HepG2 (cell line): ENCODE measurements at regions not wholly inside any gene's neighbourhood (a gene's known extent, or its start where the extent isn't known, plus 50 kb on each side); places are given as distances from the start of the nearest gene placed in this dataset.

Experiments
- ATAC-seq: fragments of 200-7000 bp; cut with Tn5 transposase; 3 replicates; pipeline ENCODE4 v1.9.1; 2020; ENCODE audit warnings: mild to moderate bottlenecking, moderate library complexity
- BruUV-seq: library from RNA; stranded (reverse); fragments of 400-500 nt; replicated peaks from 2 replicates; lab custom pipeline; 2021; lab: Mats Ljungman, UMichigan
- CTCF ChIA-PET: fragments of 300-600 bp; formaldehyde crosslinking; extraction: SDS; loops from one replicate; lab custom pipeline; 2021; ENCODE audit warnings: low total read pairs, inconsistent platforms, low intra/inter-chr PET ratio; lab: Yijun Ruan, JAX
- POLR2A ChIA-PET: fragments of 350-600 bp; sonication (Branson Sonifier 250); formaldehyde crosslinking; loops from one replicate; lab custom pipeline; 2020; ENCODE audit warnings: antibody characterized with exemption, inconsistent platforms; lab: Yijun Ruan, JAX
- DNase-seq: peaks from one replicate; pipeline ENCODE4 v3.0.0-alpha.2; 2015; ENCODE audit warnings: low spot score
- FAIRE-seq: peaks from 3 replicates; lab custom pipeline; 2011; peaks lifted over from hg19 to GRCh38; lab: Jason Lieb, UNC
- H2AFZ ChIP-seq: one replicate; pipeline ENCODE4 v1.6.1; 2011; ENCODE audit warnings: low read length, inconsistent platforms
- H3K27ac ChIP-seq: fragments of 300-600 bp; 3 replicates; pipeline ENCODE4 v1.8.0; 2011; ENCODE audit warnings: mixed run types, mild to moderate bottlenecking, mixed read lengths, low read length, inconsistent platforms; ENCODE audit not compliant: insufficient read depth; ENCODE audit errors: extremely low read length
- H3K27me3 ChIP-seq, 2 experiments: fragments of 200-600 bp in 1 of 2; 2 replicates in 1 of 2; 3 replicates in 1 of 2; pipeline versions ENCODE4 v1.6.0 to v1.8.0; 2011; ENCODE audit warnings: low read length in 2 of 2, mild to moderate bottlenecking in 2 of 2, moderate library complexity in 2 of 2, inconsistent platforms in 1 of 2; ENCODE audit not compliant: insufficient read depth in 2 of 2, control insufficient read depth in 1 of 2
- H3K36me3 ChIP-seq, 2 experiments: fragments of 200-600 bp in 1 of 2; replicated peaks in 1 of 2; 2 replicates in 1 of 2; 3 replicates in 1 of 2; pipeline versions ENCODE4 v1.5.1 to v1.8.0; 2011; ENCODE audit warnings: low read length in 2 of 2, inconsistent platforms in 1 of 2; ENCODE audit not compliant: insufficient read depth in 2 of 2, control insufficient read depth in 1 of 2
- H3K4me1 ChIP-seq: 2 replicates; pipeline ENCODE4 v1.5.1; 2012; ENCODE audit warnings: low read length, inconsistent platforms; ENCODE audit not compliant: insufficient read depth
- H3K4me2 ChIP-seq: 2 replicates; pipeline ENCODE4 v1.6.0; 2011; ENCODE audit warnings: low read depth, low read length, inconsistent platforms
- H3K4me3 ChIP-seq, 3 experiments: fragments of 200-600 bp in 1 of 3; sonication (generic), shearing (Covaris generic) in 1 of 3; replicated peaks in 1 of 3; 2 replicates each; pipeline ENCODE4 v1.5.1; 2011 to 2016; ENCODE audit warnings: low read length in 3 of 3, inconsistent platforms in 2 of 3, low read depth in 2 of 3, mild to moderate bottlenecking in 2 of 3, control low read depth in 1 of 3, mixed read lengths in 1 of 3; ENCODE audit not compliant: insufficient read depth in 1 of 3
- H3K79me2 ChIP-seq: one replicate; pipeline ENCODE4 v1.6.1; 2011; ENCODE audit warnings: low read length, inconsistent platforms; ENCODE audit not compliant: insufficient read depth
- H3K9ac ChIP-seq: 2 replicates; pipeline ENCODE4 v1.6.0; 2011; ENCODE audit warnings: mild to moderate bottlenecking, low read depth, low read length, inconsistent platforms; ENCODE audit not compliant: insufficient read depth
- H3K9me3 ChIP-seq: 2 replicates; pipeline ENCODE4 v1.5.1; 2012; ENCODE audit warnings: mild to moderate bottlenecking, low read length
- H4K20me1 ChIP-seq: 2 replicates; pipeline ENCODE4 v1.6.0; 2011; ENCODE audit warnings: inconsistent platforms, mild to moderate bottlenecking, low read length, moderate library complexity; ENCODE audit not compliant: insufficient read depth
- ELF1 ChIP-seq: sonication (generic); formaldehyde crosslinking; IDR thresholded peaks from 2 replicates; pipeline ENCODE4 v1.4.0; 2020; ENCODE audit warnings: missing genetic modification reagents
- FIP1L1 ChIP-seq: fragments of 200-400 bp; formaldehyde crosslinking; IDR thresholded peaks from 2 replicates; pipeline ENCODE4 v1.6.1; 2018; ENCODE audit warnings: low read depth, mild to moderate bottlenecking, low read length, moderate library complexity, borderline replicate concordance; ENCODE audit not compliant: insufficient read depth
- MAF1 ChIP-seq: sonication (generic); formaldehyde crosslinking; IDR thresholded peaks from 2 replicates; pipeline ENCODE4 v1.5.0; 2020; ENCODE audit warnings: missing genetic modification reagents, borderline replicate concordance
- ONECUT2 ChIP-seq: sonication (generic); formaldehyde crosslinking; IDR thresholded peaks from 2 replicates; pipeline ENCODE4 v1.4.0; 2020; ENCODE audit warnings: missing genetic modification reagents
- RFXANK ChIP-seq: IDR thresholded peaks from 2 replicates; pipeline ENCODE4 v1.6.1; 2016
- U2AF1 ChIP-seq: fragments of 200-400 bp; formaldehyde crosslinking; optimal IDR thresholded peaks from 2 replicates; pipeline ENCODE3; 2017; ENCODE audit warnings: mild to moderate bottlenecking, low read depth, low read length
- XRCC5 ChIP-seq: fragments of 200-400 bp; formaldehyde crosslinking; optimal IDR thresholded peaks from 2 replicates; pipeline ENCODE3; 2017; ENCODE audit warnings: mild to moderate bottlenecking, low read length
- ZBTB21 ChIP-seq: sonication (generic); formaldehyde crosslinking; IDR thresholded peaks from 2 replicates; pipeline ENCODE4 v1.4.0; 2020; ENCODE audit warnings: missing genetic modification reagents
- ZNF235 ChIP-seq: sonication (generic); formaldehyde crosslinking; IDR thresholded peaks from 2 replicates; pipeline ENCODE4 v1.8.1; 2023; ENCODE audit warnings: mild to moderate bottlenecking, missing genetic modification reagents, borderline replicate concordance
- ZNF253 ChIP-seq: sonication (generic); formaldehyde crosslinking; IDR thresholded peaks from 2 replicates; pipeline ENCODE4 v1.8.0; 2022; ENCODE audit warnings: mild to moderate bottlenecking, missing genetic modification reagents, borderline replicate concordance
- ZNF432 ChIP-seq: sonication (generic); formaldehyde crosslinking; IDR thresholded peaks from 2 replicates; pipeline ENCODE4 v1.5.0; 2020; ENCODE audit warnings: missing genetic modification reagents, mild to moderate bottlenecking, borderline replicate concordance
- ZNF550 ChIP-seq: sonication (generic); formaldehyde crosslinking; IDR thresholded peaks from 2 replicates; pipeline ENCODE4 v1.4.0; 2020; ENCODE audit warnings: mild to moderate bottlenecking, missing genetic modification reagents, borderline replicate concordance
- ZNF816 ChIP-seq: sonication (generic); formaldehyde crosslinking; IDR thresholded peaks from 2 replicates; pipeline ENCODE4 v1.8.0; 2022; ENCODE audit warnings: missing genetic modification reagents, mild to moderate bottlenecking, borderline replicate concordance
- ZSCAN21 ChIP-seq: sonication (generic); formaldehyde crosslinking; IDR thresholded peaks from 2 replicates; pipeline ENCODE4 v1.8.0; 2022; ENCODE audit warnings: mild to moderate bottlenecking, missing genetic modification reagents, moderate library complexity, borderline replicate concordance
- WGBS: methylation state at CpG from one replicate; pipeline ENCODE4 v1.1.6; 2017; ENCODE audit warnings: low lambda C conversion rate; 5-methylcytosine and 5-hydroxymethylcytosine counted together
- in situ Hi-C: cut with HindIII; loops from 2 replicates; pipeline ENCODE4 v1.10.0; 2017; ENCODE audit warnings: low pct_unique_long_range_greater_than_20kb; ENCODE audit not compliant: extremely low pct_ligation_motif_present
- intact Hi-C: fragments of 100-400 bp; cut with micrococcal nuclease; formaldehyde crosslinking; loops from one replicate; pipeline ENCODE4 v1.10.0; 2022; ENCODE audit not compliant: unreplicated experiment
- TF ChIP-seq, protein P1 (sequence below): IDR thresholded peaks from 2 replicates; pipeline ENCODE4 v1.6.1; 2016; ENCODE audit warnings: low read depth, borderline replicate concordance
- TF ChIP-seq, protein P2 (sequence below): sonication (generic); formaldehyde crosslinking; IDR thresholded peaks from 2 replicates; pipeline ENCODE4 v1.9.0; 2021; ENCODE audit warnings: missing genetic modification reagents, mild to moderate bottlenecking, borderline replicate concordance
- TF ChIP-seq, protein P3 (sequence below): sonication (generic); formaldehyde crosslinking; IDR thresholded peaks from 2 replicates; pipeline ENCODE4 v1.4.0; 2020; ENCODE audit warnings: missing genetic modification reagents, mild to moderate bottlenecking, borderline replicate concordance

GRCh38 chr2:172220121-172220520 lies 117.4 kb upstream of the DLX2 start:
- no peaks in the 10 kb centered on the region for H3K79me2 ChIP-seq
- no peak overlapping the region for H3K9ac ChIP-seq
- no peak overlapping the region for H3K4me3 ChIP-seq
- ATAC-seq (no peak), FAIRE-seq (no peak), DNase-seq (no peak)
- TF ChIP-seq ZNF432 (no peak), ZNF235 (no peak), ONECUT2 (CRISPR knock-in tag) (no peak), ZNF253 (no peak), ZSCAN21 (CRISPR knock-in tag) (no peak), RFXANK (CRISPR knock-in tag) (no peak)
- TF ChIP-seq, protein P1, sequence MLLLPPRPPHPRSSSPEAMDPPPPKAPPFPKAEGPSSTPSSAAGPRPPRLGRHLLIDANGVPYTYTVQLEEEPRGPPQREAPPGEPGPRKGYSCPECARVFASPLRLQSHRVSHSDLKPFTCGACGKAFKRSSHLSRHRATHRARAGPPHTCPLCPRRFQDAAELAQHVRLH (CRISPR knock-in tag) = no peak
- TF ChIP-seq, protein P2, sequence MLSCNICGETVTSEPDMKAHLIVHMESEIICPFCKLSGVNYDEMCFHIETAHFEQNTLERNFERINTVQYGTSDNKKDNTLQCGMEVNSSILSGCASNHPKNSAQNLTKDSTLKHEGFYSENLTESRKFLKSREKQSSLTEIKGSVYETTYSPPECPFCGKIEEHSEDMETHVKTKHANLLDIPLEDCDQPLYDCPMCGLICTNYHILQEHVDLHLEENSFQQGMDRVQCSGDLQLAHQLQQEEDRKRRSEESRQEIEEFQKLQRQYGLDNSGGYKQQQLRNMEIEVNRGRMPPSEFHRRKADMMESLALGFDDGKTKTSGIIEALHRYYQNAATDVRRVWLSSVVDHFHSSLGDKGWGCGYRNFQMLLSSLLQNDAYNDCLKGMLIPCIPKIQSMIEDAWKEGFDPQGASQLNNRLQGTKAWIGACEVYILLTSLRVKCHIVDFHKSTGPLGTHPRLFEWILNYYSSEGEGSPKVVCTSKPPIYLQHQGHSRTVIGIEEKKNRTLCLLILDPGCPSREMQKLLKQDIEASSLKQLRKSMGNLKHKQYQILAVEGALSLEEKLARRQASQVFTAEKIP = no peak
- no peaks in the 10 kb centered on the region for H3K4me1 ChIP-seq
- H3K9me3 ChIP-seq = no peaks in the 10 kb centered on the region
- ChIA-PET CTCF (no interaction called here), POLR2A (no interaction called here)
- H3K4me2 ChIP-seq = no peak overlapping the region
- in situ Hi-C loops = no loop called here
- H3K27ac ChIP-seq = no peak overlapping the region
- BruUV-seq = no TSS peak
- H2AFZ ChIP-seq = no peak overlapping the region
- no peaks in the 10 kb centered on the region for H3K36me3 ChIP-seq
- H3K27me3 ChIP-seq = peaks cover 3 to 18% of the 10 kb centered on the region in 2 experiments; a peak in 4 of 5 replicates
- H4K20me1 ChIP-seq = no peaks in the 10 kb centered on the region
- intact Hi-C loops = no loop called here

DNA sequence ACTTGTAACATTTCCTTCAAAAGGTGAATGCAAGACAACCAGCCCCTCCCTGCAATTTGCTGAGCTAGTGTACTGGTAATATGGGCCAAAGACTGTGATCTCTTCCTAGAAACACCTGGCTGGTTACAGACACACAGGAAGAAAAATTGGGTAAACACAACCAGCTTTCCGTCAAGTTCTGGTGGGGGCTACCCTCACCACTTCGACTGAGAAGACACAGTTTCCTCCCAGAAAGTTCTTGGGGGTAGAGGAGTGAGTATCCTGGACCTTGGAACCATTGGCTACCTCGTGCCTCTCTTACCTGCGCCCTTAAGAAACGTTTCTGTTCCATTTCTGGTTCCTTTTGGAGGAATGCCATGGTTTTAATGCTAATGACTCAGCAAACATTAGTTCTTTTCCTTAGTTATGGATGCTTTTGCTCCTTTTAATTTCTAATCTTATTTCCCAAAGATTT lies 120.9 kb upstream of the DLX2 start:
- whole genome bisulfite sequencing = 22% methylated on average over 5 of the region's 5 CpGs
- Histone ChIP-seq H3K9me3 (no peaks in the 10 kb centered on the region), H3K4me2 (no peak overlapping the region), H3K4me1 (peaks cover 15% of the 10 kb centered on the region; the same call in 1 of the 2 replicates), H3K4me3 (no peak overlapping the region), H3K27me3 (peaks cover 1 to 9% of the 10 kb centered on the region in 2 experiments; a peak in 2 of 5 replicates), H2AFZ (no peak overlapping the region), H3K27ac (no peak overlapping the region), H3K79me2 (no peaks in the 10 kb centered on the region), H4K20me1 (no peaks in the 10 kb centered on the region), H3K9ac (no peak overlapping the region), H3K36me3 (no peaks in the 10 kb centered on the region)
- no TSS peak for BruUV-seq
- intact Hi-C loops (no loop called here), in situ Hi-C loops (no loop called here)
- DNase-seq = no peak
- POLR2A ChIA-PET = no interaction called here
- CTCF ChIA-PET = no interaction called here
- no peak for FAIRE-seq
- ATAC-seq = no peak
- TF ChIP-seq ELF1 = no peak
- no peak for TF ChIP-seq ZNF550 (CRISPR knock-in tag)
- TF ChIP-seq ZBTB21 = no peak
- TF ChIP-seq FIP1L1 = no peak
- TF ChIP-seq MAF1 (CRISPR knock-in tag) = no peak
- no peak for TF ChIP-seq ZNF816 (CRISPR knock-in tag)
- TF ChIP-seq, protein P3, sequence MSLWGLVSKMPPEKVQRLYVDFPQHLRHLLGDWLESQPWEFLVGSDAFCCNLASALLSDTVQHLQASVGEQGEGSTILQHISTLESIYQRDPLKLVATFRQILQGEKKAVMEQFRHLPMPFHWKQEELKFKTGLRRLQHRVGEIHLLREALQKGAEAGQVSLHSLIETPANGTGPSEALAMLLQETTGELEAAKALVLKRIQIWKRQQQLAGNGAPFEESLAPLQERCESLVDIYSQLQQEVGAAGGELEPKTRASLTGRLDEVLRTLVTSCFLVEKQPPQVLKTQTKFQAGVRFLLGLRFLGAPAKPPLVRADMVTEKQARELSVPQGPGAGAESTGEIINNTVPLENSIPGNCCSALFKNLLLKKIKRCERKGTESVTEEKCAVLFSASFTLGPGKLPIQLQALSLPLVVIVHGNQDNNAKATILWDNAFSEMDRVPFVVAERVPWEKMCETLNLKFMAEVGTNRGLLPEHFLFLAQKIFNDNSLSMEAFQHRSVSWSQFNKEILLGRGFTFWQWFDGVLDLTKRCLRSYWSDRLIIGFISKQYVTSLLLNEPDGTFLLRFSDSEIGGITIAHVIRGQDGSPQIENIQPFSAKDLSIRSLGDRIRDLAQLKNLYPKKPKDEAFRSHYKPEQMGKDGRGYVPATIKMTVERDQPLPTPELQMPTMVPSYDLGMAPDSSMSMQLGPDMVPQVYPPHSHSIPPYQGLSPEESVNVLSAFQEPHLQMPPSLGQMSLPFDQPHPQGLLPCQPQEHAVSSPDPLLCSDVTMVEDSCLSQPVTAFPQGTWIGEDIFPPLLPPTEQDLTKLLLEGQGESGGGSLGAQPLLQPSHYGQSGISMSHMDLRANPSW = no peak
- no peak for TF ChIP-seq XRCC5
- no peak for TF ChIP-seq U2AF1
